GM06990 (cell line): ENCODE measurements at regions not wholly inside any gene's neighbourhood (a gene's known extent, or its start where the extent isn't known, plus 50 kb on each side); places are given as distances from the start of the nearest gene placed in this dataset.

Experiments used
- DNase-seq: peaks from one replicate; pipeline ENCODE4 v3.0.0-alpha.2; 2011; ENCODE audit not compliant: insufficient read length; ENCODE audit errors: extremely low read depth
- H3K27me3 ChIP-seq: replicated peaks from 2 replicates; pipeline ENCODE4 v1.6.0; 2011; ENCODE audit warnings: low read length; ENCODE audit not compliant: control insufficient read depth, insufficient read depth
- H3K36me3 ChIP-seq: 2 replicates; pipeline ENCODE4 v1.5.1; 2011; ENCODE audit warnings: low read length; ENCODE audit not compliant: control insufficient read depth, insufficient read depth
- H3K4me3 ChIP-seq: replicated peaks from 2 replicates; pipeline ENCODE4 v1.5.1; 2011; ENCODE audit warnings: low read depth, mild to moderate bottlenecking, control low read depth, low read length
- CTCF ChIP-seq: IDR thresholded peaks from 2 replicates; pipeline ENCODE4 v1.5.1; 2011; ENCODE audit warnings: low read length, control low read depth, mild to moderate bottlenecking, inconsistent platforms; ENCODE audit not compliant: insufficient read depth, poor library complexity, severe bottlenecking

- Histone ChIP-seq H3K36me3 (peaks cover 4% of the 10 kb centered on the region), H3K27me3 (no peaks in the 10 kb centered on the region), H3K4me3 (no peak overlapping the region)
- no peak for DNase-seq
- TF ChIP-seq CTCF, result no peak
Measured at GRCh38 chr6:144534180-144534579, 249.0 kb downstream of the UTRN start.

GRCh38 chr6:144535630-144536029 is 250.5 kb downstream of the UTRN start:
- peaks cover 4% of the 10 kb centered on the region for H3K36me3 ChIP-seq
- no peak for DNase-seq
- H3K4me3 ChIP-seq, result no peak overlapping the region
- TF ChIP-seq CTCF, result no peak
- H3K27me3 ChIP-seq, result no peaks in the 10 kb centered on the region

GRCh38 chr6:144536079-144536478 is 250.9 kb downstream of the UTRN start:
- H3K27me3 ChIP-seq, result no peaks in the 10 kb centered on the region
- no peak for TF ChIP-seq CTCF
- H3K4me3 ChIP-seq, result no peak overlapping the region
- H3K36me3 ChIP-seq, result peaks cover 4% of the 10 kb centered on the region
- DNase-seq, result peak; percentile 13

GRCh38 chr6:144543006-144543871 is 258.1 kb downstream of the UTRN start:
- TF ChIP-seq CTCF, result no peak
- no peak for DNase-seq
- Histone ChIP-seq H3K4me3 (no peak overlapping the region), H3K27me3 (no peaks in the 10 kb centered on the region), H3K36me3 (no peaks in the 10 kb centered on the region; the same call in 1 of the 2 replicates)

GRCh38 chr6:144544266-144544830 is 259.2 kb downstream of the UTRN start:
- TF ChIP-seq CTCF, result no peak
- H3K36me3 ChIP-seq, result no peaks in the 10 kb centered on the region; the same call in 1 of the 2 replicates
- no peaks in the 10 kb centered on the region for H3K27me3 ChIP-seq
- peak; percentile 12 for DNase-seq
- H3K4me3 ChIP-seq, result no peak overlapping the region

- no peak for TF ChIP-seq CTCF
- H3K4me3 ChIP-seq, result no peak overlapping the region
- no peaks in the 10 kb centered on the region; the same call in 1 of the 2 replicates for H3K36me3 ChIP-seq
- H3K27me3 ChIP-seq, result no peaks in the 10 kb centered on the region
- no peak for DNase-seq
Measured at GRCh38 chr6:144546807-144547206, 261.7 kb downstream of the UTRN start.
